ENCODE measurements at regions not wholly inside any gene's neighbourhood (a gene's known extent, or its start where the extent isn't known, plus 50 kb on each side); places are given as distances from the start of the nearest gene placed in this dataset.

DNA sequence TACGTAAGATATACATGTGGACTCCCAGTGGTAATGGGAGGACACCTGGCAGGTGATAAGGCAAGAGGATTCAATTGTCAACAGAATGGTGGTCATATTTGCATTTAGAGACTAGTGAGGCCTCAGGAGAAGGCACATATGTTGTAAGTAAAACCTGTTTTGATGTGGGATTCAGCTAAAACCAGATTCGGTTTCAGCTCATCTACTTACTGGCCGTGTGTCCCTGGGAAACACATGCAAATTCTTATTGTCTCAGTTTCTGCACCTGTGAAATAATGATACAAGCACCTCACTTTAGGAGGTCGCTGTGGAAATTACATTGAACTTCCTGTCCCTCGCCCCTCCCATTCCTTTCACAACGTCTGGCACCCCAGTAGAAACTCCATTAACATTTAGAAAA, 78.9 kb upstream of the FIBIN start:
- no peaks in the 10 kb centered on the region for H3K9me2 ChIP-seq (ENCODE audit: low read depth, low read length)
- H3K4me1 ChIP-seq (ENCODE audit: insufficient read depth, low read length, severe bottlenecking), result peaks cover 82% of the 10 kb centered on the region
- TF ChIP-seq CTCF (IDR thresholded peaks at IDR 0.05; ENCODE audit: low read length), result no peak
- no peak for TF ChIP-seq EZH2 (IDR thresholded peaks at IDR 0.05; ENCODE audit: borderline replicate concordance, low read length)
- H3K9me3 ChIP-seq (ENCODE audit: low read length), result peaks cover 9% of the 10 kb centered on the region; the same call in 1 of the 2 replicates
- H4K20me1 ChIP-seq (ENCODE audit: insufficient read depth, low read length), result no peaks in the 10 kb centered on the region
- H2AFZ ChIP-seq (ENCODE audit: low read length), result no peak overlapping the region
- H3F3A ChIP-seq (ENCODE audit: insufficient read depth, low read length), result no peaks in the 10 kb centered on the region
- H3K36me3 ChIP-seq (ENCODE audit: insufficient read depth, low read length), result no peaks in the 10 kb centered on the region; the same call in 1 of the 2 replicates
- peak overlapping the region; percentile 99 for H3K27ac ChIP-seq (ENCODE audit: low read depth, low read length, poor library complexity, severe bottlenecking)
- no peaks in the 10 kb centered on the region for H3K79me2 ChIP-seq (ENCODE audit: insufficient read depth, low read length)
- H3K27me3 ChIP-seq (ENCODE audit: insufficient read depth, low read length), result no peaks in the 10 kb centered on the region
- H3K4me3 ChIP-seq (ENCODE audit: low read depth, low read length, poor library complexity, severe bottlenecking), result no peak overlapping the region
- peak overlapping the region; percentile 73 for H3K9ac ChIP-seq (ENCODE audit: low read length)
- H3K4me2 ChIP-seq (ENCODE audit: low read length), result peak overlapping the region; percentile 35

DNA sequence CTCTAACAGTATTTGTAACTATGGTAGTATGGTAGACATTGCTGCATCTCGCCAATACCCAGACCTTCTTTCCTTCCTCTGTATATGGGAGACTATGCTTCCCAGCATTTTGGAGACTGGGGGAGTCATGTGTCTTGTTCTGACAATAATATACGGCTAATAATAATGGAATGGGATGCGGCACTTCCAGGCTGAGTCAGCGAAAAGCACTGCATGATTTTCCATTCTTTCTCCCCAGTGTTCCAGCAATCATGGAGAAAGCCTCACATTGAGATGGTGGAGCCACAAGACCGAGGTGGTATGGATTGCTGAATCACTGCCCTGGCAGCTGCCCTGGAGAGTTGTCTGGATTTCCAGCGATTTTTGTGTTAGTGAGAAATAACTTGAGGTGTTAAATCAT, 77.1 kb upstream of the FIBIN start:
- Histone ChIP-seq H3K36me3 (ENCODE audit: insufficient read depth, low read length) (no peaks in the 10 kb centered on the region; the same call in 1 of the 2 replicates), H3K4me2 (ENCODE audit: low read length) (no peak overlapping the region), H3K4me1 (ENCODE audit: insufficient read depth, low read length, severe bottlenecking) (peaks cover 64% of the 10 kb centered on the region), H3K9ac (ENCODE audit: low read length) (peak overlapping the region; percentile 73; the same call in 1 of the 2 replicates), H3K9me2 (ENCODE audit: low read depth, low read length) (no peaks in the 10 kb centered on the region), H3F3A (ENCODE audit: insufficient read depth, low read length) (no peaks in the 10 kb centered on the region), H3K79me2 (ENCODE audit: insufficient read depth, low read length) (no peaks in the 10 kb centered on the region), H2AFZ (ENCODE audit: low read length) (no peak overlapping the region), H3K9me3 (ENCODE audit: low read length) (peaks cover 9% of the 10 kb centered on the region; the same call in 1 of the 2 replicates), H4K20me1 (ENCODE audit: insufficient read depth, low read length) (no peaks in the 10 kb centered on the region), H3K4me3 (ENCODE audit: low read depth, low read length, poor library complexity, severe bottlenecking) (no peak overlapping the region), H3K27me3 (ENCODE audit: insufficient read depth, low read length) (no peaks in the 10 kb centered on the region), H3K27ac (ENCODE audit: low read depth, low read length, poor library complexity, severe bottlenecking) (peak overlapping the region; percentile 99)
- TF ChIP-seq EZH2 (IDR thresholded peaks at IDR 0.05; ENCODE audit: borderline replicate concordance, low read length) (no peak), CTCF (IDR thresholded peaks at IDR 0.05; ENCODE audit: low read length) (no peak)

DNA sequence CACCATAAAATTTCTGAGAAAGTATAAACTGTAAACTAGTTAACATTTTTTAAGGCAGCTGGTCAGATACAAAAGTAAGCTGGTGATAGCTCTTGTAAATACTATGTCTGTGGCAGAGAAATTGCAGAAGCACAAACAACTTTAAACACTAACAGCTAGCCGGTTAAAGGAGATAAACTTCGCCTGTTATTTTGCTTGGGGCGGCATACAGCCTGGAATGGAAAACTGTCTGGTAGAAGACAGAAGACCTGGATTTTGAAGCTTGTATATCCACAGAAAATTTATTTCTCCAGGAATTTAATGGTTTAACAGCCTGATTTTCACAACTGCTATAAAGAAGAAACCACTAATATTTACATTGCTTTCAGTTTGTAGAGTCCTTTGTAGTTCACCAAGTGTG, 65.3 kb upstream of the FIBIN start:
- Histone ChIP-seq H3K36me3 (ENCODE audit: insufficient read depth, low read length) (peaks cover 4% of the 10 kb centered on the region; the same call in 1 of the 2 replicates), H3K9ac (ENCODE audit: low read length) (peak overlapping the region; percentile 76), H3K27ac (ENCODE audit: low read depth, low read length, poor library complexity, severe bottlenecking) (peak overlapping the region; percentile 94), H3F3A (ENCODE audit: insufficient read depth, low read length) (no peaks in the 10 kb centered on the region), H3K4me1 (ENCODE audit: insufficient read depth, low read length, severe bottlenecking) (peaks cover 53% of the 10 kb centered on the region), H3K79me2 (ENCODE audit: insufficient read depth, low read length) (no peaks in the 10 kb centered on the region), H4K20me1 (ENCODE audit: insufficient read depth, low read length) (no peaks in the 10 kb centered on the region), H3K9me3 (ENCODE audit: low read length) (peaks cover 24% of the 10 kb centered on the region), H3K4me3 (ENCODE audit: low read depth, low read length, poor library complexity, severe bottlenecking) (peak overlapping the region; percentile 12), H3K27me3 (ENCODE audit: insufficient read depth, low read length) (no peaks in the 10 kb centered on the region), H3K9me2 (ENCODE audit: low read depth, low read length) (no peaks in the 10 kb centered on the region), H3K4me2 (ENCODE audit: low read length) (peak overlapping the region; percentile 55), H2AFZ (ENCODE audit: low read length) (no peak overlapping the region)
- no peak for TF ChIP-seq EZH2 (IDR thresholded peaks at IDR 0.05; ENCODE audit: borderline replicate concordance, low read length)
